Endothelial cell of umbilical vein (primary cell): ENCODE measurements at regions not wholly inside any gene's neighbourhood (a gene's known extent, or its start where the extent isn't known, plus 50 kb on each side); places are given as distances from the start of the nearest gene placed in this dataset.

Experiments
- BruUV-seq: library from RNA; stranded (reverse); fragments of 400-500 nt; replicated peaks from 2 replicates; lab custom pipeline; 2021; lab: Mats Ljungman, UMichigan
- CTCF ChIA-PET: fragments of 300-600, 350-600 bp; sonication (Branson Sonifier 250); formaldehyde crosslinking; loops from one replicate; lab custom pipeline; 2021; ENCODE audit warnings: antibody characterized with exemption, inconsistent platforms; lab: Charles Lee
- POLR2A ChIA-PET: fragments of 300-600, 350-600 bp; sonication (Branson Sonifier 250); formaldehyde crosslinking; loops from one replicate; lab custom pipeline; 2021; ENCODE audit warnings: antibody characterized with exemption, inconsistent platforms; lab: Charles Lee
- DNase-seq: peaks from one replicate; pipeline ENCODE4 v3.0.0-alpha.2; 2011; ENCODE audit warnings: low read depth, low spot score
- FAIRE-seq: peaks from 2 replicates; lab custom pipeline; 2011; peaks lifted over from hg19 to GRCh38; lab: Jason Lieb, UNC
- H2AFZ ChIP-seq: 2 replicates; pipeline ENCODE4 v1.6.0; 2012; ENCODE audit warnings: low read depth, low read length, control low read depth, inconsistent platforms
- H3K27ac ChIP-seq: 2 replicates; pipeline ENCODE4 v1.5.1; 2011; ENCODE audit warnings: low read depth, mild to moderate bottlenecking, control low read depth, low read length, moderate library complexity; ENCODE audit not compliant: insufficient read depth
- H3K27me3 ChIP-seq, 2 experiments: 2 replicates each; pipeline versions ENCODE4 v1.6.0 to v1.6.1; 2011; ENCODE audit warnings: low read length in 2 of 2, mixed read lengths in 1 of 2; ENCODE audit not compliant: control insufficient read depth in 2 of 2, insufficient read depth in 2 of 2
- H3K36me3 ChIP-seq, 2 experiments: 2 replicates in 1 of 2; 3 replicates in 1 of 2; pipeline ENCODE4 v1.5.1; 2011; ENCODE audit warnings: low read length in 2 of 2, mild to moderate bottlenecking in 1 of 2, moderate library complexity in 1 of 2; ENCODE audit not compliant: control insufficient read depth in 2 of 2, insufficient read depth in 2 of 2; ENCODE audit errors: extremely low read depth in 1 of 2
- H3K4me1 ChIP-seq: 3 replicates; pipeline ENCODE4 v1.5.1; 2011; ENCODE audit warnings: mild to moderate bottlenecking, low read length; ENCODE audit not compliant: control insufficient read depth, insufficient read depth; ENCODE audit errors: extremely low read depth
- H3K4me2 ChIP-seq: 2 replicates; pipeline ENCODE4 v1.6.1; 2011; ENCODE audit warnings: low read length, control low read depth, mixed read lengths; ENCODE audit not compliant: insufficient read depth
- H3K4me3 ChIP-seq, 3 experiments: fragments of 200-600 bp in 1 of 3; sonication (generic), shearing (Covaris generic) in 1 of 3; replicated peaks in 1 of 3; 2 replicates each; pipeline ENCODE4 v1.5.1; 2011 to 2016; ENCODE audit warnings: control low read depth in 3 of 3, low read length in 3 of 3, mild to moderate bottlenecking in 2 of 3, inconsistent platforms in 1 of 3, low read depth in 1 of 3, moderate library complexity in 1 of 3; ENCODE audit not compliant: insufficient read depth in 1 of 3
- H3K79me2 ChIP-seq: 2 replicates; pipeline ENCODE4 v1.6.0; 2012; ENCODE audit warnings: low read length, inconsistent platforms; ENCODE audit not compliant: control insufficient read depth, insufficient read depth
- H3K9ac ChIP-seq: replicated peaks from 2 replicates; pipeline ENCODE3; 2011; ENCODE audit warnings: low read length, control low read depth; ENCODE audit not compliant: insufficient read depth; ENCODE audit errors: extremely low read depth
- H3K9me1 ChIP-seq: replicated peaks from 3 replicates; pipeline ENCODE4 v1.6.0; 2011; ENCODE audit warnings: mild to moderate bottlenecking, low read length; ENCODE audit not compliant: control insufficient read depth, insufficient read depth; ENCODE audit errors: extremely low read depth
- H3K9me3 ChIP-seq: replicated peaks from 2 replicates; pipeline ENCODE4 v1.5.1; 2012; ENCODE audit warnings: low read length, inconsistent platforms; ENCODE audit not compliant: control insufficient read depth, insufficient read depth
- H4K20me1 ChIP-seq: replicated peaks from 2 replicates; pipeline ENCODE3; 2011; ENCODE audit warnings: mild to moderate bottlenecking, low read length; ENCODE audit not compliant: control insufficient read depth, insufficient read depth; ENCODE audit errors: extremely low read depth
- CTCF ChIP-seq, 2 donors: IDR thresholded peaks; 1 replicate in 1 of 2; 2 replicates in 1 of 2; pipeline ENCODE4 v1.5.1; 2011; ENCODE audit warnings: low read length in 2 of 2, mild to moderate bottlenecking in 2 of 2, moderate library complexity in 2 of 2, control low read depth in 1 of 2, inconsistent platforms in 1 of 2, low read depth in 1 of 2; ENCODE audit not compliant: insufficient read depth in 1 of 2; ENCODE audit errors: extremely low read depth in 1 of 2
- FOS ChIP-seq: IDR thresholded peaks from 2 replicates; pipeline ENCODE4 v1.6.1; 2011; ENCODE audit warnings: mild to moderate bottlenecking, low read length, moderate library complexity, borderline replicate concordance; ENCODE audit not compliant: insufficient read depth
- GATA2 ChIP-seq: IDR thresholded peaks from 2 replicates; pipeline ENCODE4 v1.7.0; 2011; ENCODE audit warnings: low read depth, mild to moderate bottlenecking, moderate library complexity, mixed read lengths, low read length; ENCODE audit not compliant: insufficient read length, insufficient read depth
- JUN ChIP-seq: IDR thresholded peaks from 2 replicates; pipeline ENCODE4 v1.6.1; 2011; ENCODE audit warnings: borderline replicate concordance, low read depth; ENCODE audit not compliant: insufficient read length, insufficient read depth
- MAX ChIP-seq: IDR thresholded peaks from 2 replicates; pipeline ENCODE4 v1.6.1; 2011; ENCODE audit not compliant: insufficient read depth, insufficient read length
- MYC ChIP-seq: IDR thresholded peaks from one replicate; pipeline ENCODE4 v1.6.1; 2011; ENCODE audit warnings: mild to moderate bottlenecking, low read depth, low read length
- POLR2AphosphoS5 ChIP-seq: IDR thresholded peaks from 2 replicates; pipeline ENCODE4 v1.6.1; 2012; ENCODE audit warnings: low read depth, mild to moderate bottlenecking, control low read depth, low read length, moderate library complexity; ENCODE audit not compliant: insufficient read depth
- dilution Hi-C: fragments of 300-500 bp; cut with MboI; formaldehyde crosslinking; loops from one replicate; pipeline ENCODE4 v1.15.0; 2019; ENCODE audit warnings: low sequenced_read_pairs; ENCODE audit not compliant: extremely low pct_ligation_motif_present
- intact Hi-C: fragments of 100-400 bp; cut with micrococcal nuclease; formaldehyde crosslinking; loops from one replicate; pipeline ENCODE4 v1.10.0; 2022

GRCh38 chr2:103808814-103809213, 1045.1 kb upstream of the POU3F3 start:
- H4K20me1 ChIP-seq: no peaks in the 10 kb centered on the region
- H3K27ac ChIP-seq: no peak overlapping the region
- H3K36me3 ChIP-seq: no peaks in the 10 kb centered on the region
- H3K27me3 ChIP-seq: no peaks in the 10 kb centered on the region
- FAIRE-seq (no peak), DNase-seq (no peak)
- CTCF ChIA-PET: no interaction called here
- no peaks in the 10 kb centered on the region for H3K9me1 ChIP-seq
- TF ChIP-seq MAX (no peak), MYC (no peak), FOS (no peak), CTCF (IDR thresholded peaks at IDR 0.05; ENCODE audit: extremely low read depth in 1 of 2, insufficient read depth in 1 of 2, low read depth in 1 of 2, low read length in 2 of 2) (no peak), GATA2 (no peak), POLR2AphosphoS5 (no peak), JUN (no peak)
- H3K79me2 ChIP-seq: no peaks in the 10 kb centered on the region
- H3K4me2 ChIP-seq: no peak overlapping the region
- H3K9me3 ChIP-seq: peaks cover 8% of the 10 kb centered on the region
- POLR2A ChIA-PET: no interaction called here
- no peak overlapping the region for H2AFZ ChIP-seq
- no peak overlapping the region for H3K4me3 ChIP-seq
- dilution Hi-C loops: no loop called here
- BruUV-seq: no TSS peak
- H3K9ac ChIP-seq: no peak overlapping the region
- intact Hi-C loops: no loop called here
- no peaks in the 10 kb centered on the region for H3K4me1 ChIP-seq
